Keratinocyte (primary cell): ENCODE measurements at regions not wholly inside any gene's neighbourhood (a gene's known extent, or its start where the extent isn't known, plus 50 kb on each side); places are given as distances from the start of the nearest gene placed in this dataset.

Experiments used
- DNase-seq: peaks from one replicate; pipeline ENCODE4 v3.0.0-alpha.2; 2011; ENCODE audit warnings: low read depth, missing footprints, low spot score
- FAIRE-seq: peaks from 2 replicates; lab custom pipeline; 2011; peaks lifted over from hg19 to GRCh38; lab: Jason Lieb, UNC
- H2AFZ ChIP-seq: 2 replicates; pipeline ENCODE4 v1.6.0; 2012; ENCODE audit warnings: low read length, control low read depth, inconsistent platforms; ENCODE audit not compliant: control insufficient read depth
- H3K27ac ChIP-seq: 2 replicates; pipeline ENCODE4 v1.5.1; 2011; ENCODE audit warnings: low read length; ENCODE audit not compliant: control insufficient read depth, insufficient read depth
- H3K27me3 ChIP-seq: 3 replicates; pipeline ENCODE4 v1.6.0; 2011; ENCODE audit warnings: low read length; ENCODE audit not compliant: control insufficient read depth, insufficient read depth; ENCODE audit errors: extremely low read depth
- H3K36me3 ChIP-seq, 2 experiments: 2 replicates in 1 of 2; 3 replicates in 1 of 2; pipeline ENCODE4 v1.5.1; 2011; ENCODE audit warnings: low read length in 2 of 2, mild to moderate bottlenecking in 1 of 2; ENCODE audit not compliant: control insufficient read depth in 2 of 2, insufficient read depth in 2 of 2; ENCODE audit errors: extremely low read depth in 1 of 2
- H3K4me1 ChIP-seq: 3 replicates; pipeline ENCODE4 v1.5.1; 2011; ENCODE audit warnings: low read length; ENCODE audit not compliant: control insufficient read depth, insufficient read depth; ENCODE audit errors: extremely low read depth
- H3K4me2 ChIP-seq: 3 replicates; pipeline ENCODE4 v1.6.0; 2011; ENCODE audit warnings: low read depth, low read length; ENCODE audit not compliant: control insufficient read depth, insufficient read depth; ENCODE audit errors: extremely low read depth
- H3K4me3 ChIP-seq, 3 experiments: fragments of 200-600 bp in 1 of 3; sonication (generic) in 1 of 3; 2 replicates in 2 of 3; 3 replicates in 1 of 3; pipeline ENCODE4 v1.5.1; 2011 to 2016; ENCODE audit warnings: low read length in 3 of 3, mild to moderate bottlenecking in 3 of 3, control low read depth in 2 of 3, inconsistent platforms in 1 of 3, low read depth in 1 of 3, mixed read lengths in 1 of 3, mixed run types in 1 of 3, moderate library complexity in 1 of 3; ENCODE audit not compliant: control insufficient read depth in 2 of 3, insufficient read depth in 2 of 3; ENCODE audit errors: extremely low read depth in 1 of 3
- H3K79me2 ChIP-seq: 2 replicates; pipeline ENCODE4 v1.6.0; 2012; ENCODE audit warnings: low read length; ENCODE audit not compliant: control insufficient read depth, insufficient read depth
- H3K9ac ChIP-seq: 3 replicates; pipeline ENCODE4 v1.6.0; 2011; ENCODE audit warnings: low read length; ENCODE audit not compliant: control insufficient read depth, insufficient read depth; ENCODE audit errors: extremely low read depth
- H3K9me1 ChIP-seq: 3 replicates; pipeline ENCODE4 v1.6.0; 2011; ENCODE audit warnings: low read length; ENCODE audit not compliant: control insufficient read depth, insufficient read depth; ENCODE audit errors: extremely low read depth
- H3K9me3 ChIP-seq: 2 replicates; pipeline ENCODE4 v1.5.1; 2012; ENCODE audit warnings: low read depth, low read length; ENCODE audit not compliant: control insufficient read depth
- H4K20me1 ChIP-seq: 3 replicates; pipeline ENCODE4 v1.6.0; 2011; ENCODE audit warnings: low read length; ENCODE audit not compliant: control insufficient read depth, insufficient read depth; ENCODE audit errors: extremely low read depth
- CTCF ChIP-seq, 3 experiments: IDR thresholded peaks in 1 of 3; conservative IDR thresholded peaks in 1 of 3; optimal IDR thresholded peaks in 1 of 3; 2 replicates in 2 of 3; 3 replicates in 1 of 3; pipeline versions ENCODE3 to v1.5.1; 2011; ENCODE audit warnings: low read length in 3 of 3, mild to moderate bottlenecking in 3 of 3, moderate library complexity in 2 of 3, control low read depth in 1 of 3, inconsistent platforms in 1 of 3; ENCODE audit not compliant: insufficient read depth in 2 of 3; ENCODE audit errors: extremely low read depth in 1 of 3
- EZH2 ChIP-seq: IDR thresholded peaks from one replicate; pipeline ENCODE4 v1.6.1; 2012; ENCODE audit warnings: inconsistent platforms, mild to moderate bottlenecking, low read length, moderate library complexity
- dilution Hi-C: fragments of 300-500 bp; cut with MboI; formaldehyde crosslinking; loops from one replicate; pipeline ENCODE4 v1.7.0; 2020; ENCODE audit warnings: low sequenced_read_pairs; ENCODE audit not compliant: extremely low pct_ligation_motif_present

GRCh38 chr14:41016213-41016612 is 590.5 kb upstream of the LRFN5 start:
- Histone ChIP-seq H3K27me3 (no peaks in the 10 kb centered on the region), H4K20me1 (no peaks in the 10 kb centered on the region), H3K36me3 (no peaks in the 10 kb centered on the region), H3K27ac (no peak overlapping the region), H2AFZ (no peak overlapping the region), H3K4me3 (no peak overlapping the region), H3K9me3 (no peaks in the 10 kb centered on the region), H3K4me1 (no peaks in the 10 kb centered on the region), H3K4me2 (no peak overlapping the region), H3K79me2 (no peaks in the 10 kb centered on the region), H3K9me1 (no peaks in the 10 kb centered on the region), H3K9ac (no peak overlapping the region)
- dilution Hi-C loops: no loop called here
- DNase-seq (no peak), FAIRE-seq (no peak)
- no peak for TF ChIP-seq CTCF (optimal IDR thresholded peaks at IDR 0.05 in 1 of 3, IDR thresholded peaks at IDR 0.05 in 1 of 3, conservative IDR thresholded peaks at IDR 0.05 in 1 of 3; ENCODE audit: extremely low read depth in 1 of 3, insufficient read depth in 2 of 3, low read length in 3 of 3)

- H3K36me3 ChIP-seq: no peaks in the 10 kb centered on the region
- H3K4me3 ChIP-seq: no peak overlapping the region
- H3K9me3 ChIP-seq: no peaks in the 10 kb centered on the region
- no peaks in the 10 kb centered on the region for H3K79me2 ChIP-seq
- H2AFZ ChIP-seq: no peak overlapping the region
- no peaks in the 10 kb centered on the region for H3K27me3 ChIP-seq
- H3K9ac ChIP-seq: no peak overlapping the region
- no peak for TF ChIP-seq CTCF (optimal IDR thresholded peaks at IDR 0.05 in 1 of 3, IDR thresholded peaks at IDR 0.05 in 1 of 3, conservative IDR thresholded peaks at IDR 0.05 in 1 of 3; ENCODE audit: extremely low read depth in 1 of 3, insufficient read depth in 2 of 3, low read length in 3 of 3)
- no peak for TF ChIP-seq EZH2
- H3K27ac ChIP-seq: no peak overlapping the region
- no peaks in the 10 kb centered on the region for H4K20me1 ChIP-seq
- DNase-seq (no peak), FAIRE-seq (no peak)
- H3K4me2 ChIP-seq: no peak overlapping the region
- H3K4me1 ChIP-seq: no peaks in the 10 kb centered on the region
- H3K9me1 ChIP-seq: no peaks in the 10 kb centered on the region
- dilution Hi-C loops: no loop called here
Observed at GRCh38 chr14:41000350-41000749, 606.3 kb upstream of the LRFN5 start.
